COLO668 (cell line): ENCODE measurements at regions not wholly inside any gene's neighbourhood (a gene's known extent, or its start where the extent isn't known, plus 50 kb on each side); places are given as distances from the start of the nearest gene placed in this dataset.
"Not testable (repeated sequence)": the region's sequence is repeated elsewhere in the genome, so short reads cannot be mapped to it uniquely, and the experiment has no call there.

Experiments
- DNase-seq: peaks from one replicate; lab custom pipeline; 2025; ENCODE audit not compliant: unreplicated experiment; lab: John Stamatoyannopoulos, UW

GRCh38 chr12:46670636-46671035 is 155.2 kb downstream of the SLC38A4 start:
- no peak for DNase-seq

- DNase-seq, result no peak
Measured at GRCh38 chr12:46669720-46670119, 156.1 kb downstream of the SLC38A4 start.

DNA sequence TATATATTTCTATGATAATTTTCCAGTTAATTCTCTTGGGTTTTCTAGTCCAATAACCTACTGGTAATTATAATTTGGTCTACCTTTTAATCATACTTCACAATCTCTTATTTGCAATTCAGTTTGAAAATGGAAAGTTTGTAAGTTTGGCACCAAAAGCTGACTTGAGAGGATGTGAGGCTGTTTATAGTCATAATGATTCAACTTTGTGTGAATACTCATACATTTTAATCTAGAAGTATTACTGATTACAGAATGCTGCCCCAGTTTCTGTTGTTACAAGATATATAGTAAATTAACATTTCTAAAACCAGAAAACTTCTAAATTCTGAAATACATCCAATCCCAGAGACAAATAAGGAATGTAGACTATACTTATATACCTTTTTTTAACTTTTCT is 158.2 kb downstream of the SLC38A4 start:
- DNase-seq, result no peak

- DNase-seq, result peak; percentile 15
Measured at GRCh38 chr12:46664761-46665287, 161.0 kb downstream of the SLC38A4 start.

DNA sequence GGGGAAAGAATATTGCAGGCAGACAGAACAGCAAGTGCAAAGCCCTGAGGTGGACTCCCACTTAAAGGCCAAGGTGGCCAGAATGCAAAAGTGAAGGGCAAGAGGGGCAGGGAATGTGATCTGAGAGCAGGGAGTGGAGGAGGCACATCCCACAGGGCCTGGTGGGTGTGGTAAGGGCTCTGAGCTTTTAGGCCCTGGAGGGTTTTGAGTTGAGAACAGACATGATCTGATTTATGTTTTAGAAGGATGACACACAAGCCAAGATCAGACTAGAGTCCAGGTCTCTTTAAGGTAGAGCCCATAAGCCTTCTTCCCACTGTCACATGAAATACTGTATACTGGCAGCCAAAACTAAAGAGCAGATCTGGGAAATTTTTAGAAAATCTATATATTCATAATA is 162.5 kb downstream of the SLC38A4 start:
- no peak for DNase-seq

- DNase-seq, result peak; percentile 0
Measured at GRCh38 chr12:46661110-46661845, 164.5 kb downstream of the SLC38A4 start.

GRCh38 chr12:46660719-46661109 is 165.1 kb downstream of the SLC38A4 start:
- no peak for DNase-seq

GRCh38 chr12:46660276-46660675 is 165.5 kb downstream of the SLC38A4 start:
- no peak for DNase-seq

DNA sequence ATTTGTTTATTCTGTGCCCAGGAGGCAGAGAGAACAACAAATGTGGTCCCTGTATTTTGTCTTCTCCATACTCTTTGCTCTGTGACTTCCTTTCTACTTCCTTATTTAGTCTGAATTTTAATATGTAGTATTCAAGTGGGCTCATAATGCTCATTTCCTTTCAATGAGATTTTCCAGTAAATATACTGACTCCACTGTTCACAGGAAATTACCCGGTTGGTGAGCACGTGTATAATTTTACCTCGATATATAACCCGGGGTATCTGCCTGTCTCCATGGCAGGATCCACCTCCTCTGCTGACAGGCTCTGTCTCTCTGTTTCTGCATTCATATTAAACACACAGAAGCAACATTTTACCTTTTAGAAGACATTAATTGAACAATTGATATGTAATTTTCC is 166.0 kb downstream of the SLC38A4 start:
- DNase-seq, result no peak

DNA sequence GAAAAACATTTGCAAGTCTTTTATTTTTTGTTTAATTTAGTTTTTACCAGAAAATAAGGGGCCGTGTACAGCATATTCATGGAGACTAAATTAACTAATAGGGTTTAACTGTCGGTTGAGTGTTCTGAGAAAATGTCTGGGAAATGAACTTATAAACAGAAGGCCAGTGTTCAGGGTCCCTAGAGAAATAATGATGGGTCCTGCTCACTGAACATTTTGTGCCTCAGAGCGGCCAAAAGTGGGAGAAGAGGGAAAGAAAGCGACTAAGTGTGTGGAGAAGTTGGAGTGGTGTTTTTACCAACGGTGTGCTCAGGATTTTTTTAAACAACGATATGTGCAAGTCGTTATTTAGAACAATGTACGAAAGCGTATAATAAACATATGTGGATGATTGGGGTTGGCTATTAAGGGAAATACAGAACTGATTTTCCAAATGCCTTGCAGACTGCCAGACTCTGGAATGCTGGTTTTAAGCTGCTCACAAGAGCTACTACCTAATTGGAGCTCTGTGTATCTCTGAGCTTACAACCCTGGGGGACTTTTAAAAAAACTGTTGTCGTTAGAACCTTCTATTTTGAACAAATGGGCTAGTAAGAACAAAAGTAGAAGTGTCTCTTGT is 166.7 kb downstream of the SLC38A4 start:
- DNase-seq, result no peak

DNA sequence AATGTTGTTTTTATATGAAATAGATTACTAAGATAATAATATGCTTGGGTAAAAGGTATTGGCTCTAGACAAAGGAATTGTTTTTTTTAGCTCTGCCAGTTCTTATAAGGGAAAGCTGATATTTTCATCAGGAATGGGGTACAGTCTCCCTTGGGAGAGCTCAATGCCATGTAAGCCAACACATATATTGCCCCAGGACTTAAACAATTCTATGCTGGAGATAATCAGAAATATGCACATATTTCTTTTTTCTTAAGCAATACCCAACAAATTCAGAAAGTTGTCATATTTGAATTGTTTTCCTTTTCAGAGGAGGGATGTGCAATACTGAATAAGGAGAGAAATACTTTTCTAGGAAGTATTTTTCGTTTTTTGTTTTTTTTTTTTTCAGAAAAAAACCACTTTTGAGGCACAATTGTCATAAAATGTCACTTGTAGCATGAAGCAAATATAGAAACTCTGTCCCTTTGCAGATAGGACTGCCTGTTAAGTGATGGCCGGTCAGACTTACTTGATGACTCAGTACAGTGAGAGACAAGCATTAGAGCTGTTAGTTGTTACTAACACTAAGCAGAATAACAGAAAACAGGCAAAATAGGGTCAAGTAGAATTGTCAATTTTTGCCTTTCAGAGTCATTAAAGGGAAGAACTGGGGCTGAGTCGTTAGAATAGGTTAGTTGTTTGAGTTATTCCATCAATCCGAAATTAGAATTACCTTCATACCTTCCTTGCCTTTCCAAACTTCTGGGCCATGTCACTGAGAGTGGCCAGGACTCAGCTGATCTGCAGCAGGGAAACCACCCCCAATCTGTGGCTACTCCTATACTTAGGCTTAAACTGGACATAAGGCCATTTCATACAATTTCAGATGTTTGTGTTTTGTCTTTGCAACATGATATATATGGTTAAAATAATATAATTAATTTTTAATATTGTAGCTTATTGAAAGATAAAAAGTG is 168.1 kb downstream of the SLC38A4 start:
- DNase-seq, result no peak

DNA sequence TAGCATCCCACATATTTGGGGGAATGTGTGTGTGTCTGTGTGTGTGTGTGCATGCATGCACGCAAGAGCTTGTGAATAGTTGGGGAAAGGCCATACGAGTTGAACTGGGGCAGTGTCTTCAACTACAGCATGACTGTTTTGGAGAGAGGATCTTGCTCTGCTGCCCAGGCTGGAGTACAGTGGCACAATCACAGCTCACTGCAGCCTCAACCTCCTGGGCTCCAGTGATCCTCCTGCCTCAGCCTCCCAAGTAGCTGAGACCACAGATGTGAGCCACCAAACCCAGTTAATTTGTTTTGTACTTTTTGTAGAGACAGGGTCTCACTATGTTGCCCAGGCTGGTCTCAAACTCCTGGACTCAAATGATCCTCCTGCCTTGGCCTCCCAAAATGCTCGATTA is 169.8 kb downstream of the SLC38A4 start:
- DNase-seq, result not testable (repeated sequence)

- DNase-seq, result no peak
Measured at GRCh38 chr12:46653311-46653710, 172.5 kb downstream of the SLC38A4 start.

- no peak for DNase-seq
Measured at GRCh38 chr12:46652692-46653091, 173.1 kb downstream of the SLC38A4 start.

- DNase-seq, result no peak
Measured at GRCh38 chr12:46650688-46651087, 175.1 kb downstream of the SLC38A4 start.

DNA sequence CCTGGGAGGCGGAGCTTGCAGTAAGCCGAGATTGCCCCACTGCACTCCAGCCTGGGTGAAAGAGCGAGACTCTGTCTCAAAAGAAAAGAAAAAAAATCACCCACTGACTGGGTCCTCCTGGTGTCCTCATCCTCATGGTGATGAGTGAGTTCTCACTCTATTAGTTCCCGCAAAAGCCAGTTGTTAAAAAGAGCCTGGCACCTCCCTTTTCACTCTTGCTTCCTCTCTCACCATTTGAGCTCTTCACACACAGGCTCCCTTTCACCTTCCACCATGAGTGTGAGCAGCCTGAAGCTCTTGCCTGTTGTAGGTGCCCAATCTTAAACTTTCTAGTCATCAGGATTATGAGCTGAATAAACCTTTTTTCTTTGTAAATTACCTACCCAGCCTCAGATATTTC is 176.4 kb downstream of the SLC38A4 start:
- DNase-seq, result no peak

GRCh38 chr12:46647034-46647433 is 178.8 kb downstream of the SLC38A4 start:
- DNase-seq, result no peak

DNA sequence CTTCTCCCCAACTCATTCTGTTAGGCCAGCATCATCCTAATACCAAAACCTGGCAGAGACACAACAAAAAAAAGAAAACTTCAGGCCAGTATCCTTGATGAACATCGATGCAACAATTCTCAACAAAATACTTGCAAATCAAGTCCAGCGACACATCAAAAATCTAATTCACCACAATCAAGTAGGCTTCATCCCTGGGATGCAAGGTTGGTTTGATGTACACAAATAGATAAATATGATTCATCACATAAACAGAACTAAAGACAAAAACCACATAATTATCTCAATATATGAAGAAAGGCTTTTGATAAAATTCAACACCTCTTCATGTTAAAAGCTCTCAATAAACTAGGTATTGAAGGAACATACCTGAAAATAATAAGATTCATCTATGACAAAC is 184.1 kb downstream of the SLC38A4 start:
- not testable (repeated sequence) for DNase-seq

GRCh38 chr12:46635818-46636217 is 190.0 kb downstream of the SLC38A4 start:
- DNase-seq, result no peak

DNA sequence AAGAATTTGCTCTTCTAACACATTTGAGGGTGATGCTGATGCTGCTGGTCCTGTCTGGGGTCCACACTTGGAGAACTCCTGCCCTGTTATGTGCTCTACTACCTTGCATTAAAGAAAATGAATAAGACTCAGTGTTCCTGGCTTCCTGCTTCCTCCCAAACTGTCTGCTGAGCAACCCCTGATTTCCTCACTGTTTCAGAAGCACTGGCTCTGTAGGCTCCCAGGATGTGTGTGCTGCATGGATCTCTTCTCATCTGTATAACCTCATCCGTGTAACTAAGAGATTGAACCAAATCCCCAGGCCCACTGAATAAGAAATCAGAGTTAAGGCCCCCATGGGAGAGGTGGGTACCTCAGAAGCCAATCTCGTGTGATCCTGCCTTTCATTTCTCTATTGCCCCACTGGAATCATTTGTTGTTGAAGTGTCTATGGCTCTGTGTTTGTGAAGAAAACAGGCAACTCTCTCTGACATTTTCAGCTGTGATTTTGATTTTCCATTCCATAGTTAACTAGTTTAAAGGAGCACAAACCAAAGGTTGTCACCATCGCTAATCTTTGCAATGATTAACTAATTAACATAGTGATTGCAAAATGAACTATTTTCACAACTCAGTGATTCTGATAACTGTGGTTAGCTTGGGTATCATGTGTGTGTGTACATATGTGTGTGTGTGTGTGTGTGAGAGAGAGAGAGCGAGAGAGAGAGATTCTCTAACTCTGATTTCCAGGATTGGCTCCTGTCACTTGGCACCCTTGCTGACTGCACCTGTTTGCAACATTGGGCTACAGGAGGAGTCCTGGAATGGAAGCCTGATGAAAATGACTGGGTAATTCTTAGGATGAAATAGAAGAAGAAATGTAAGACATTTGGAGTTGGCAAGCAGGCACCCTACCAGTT is 196.2 kb downstream of the SLC38A4 start:
- no peak for DNase-seq
